Superior temporal gyrus (tissue), 1 donor: ENCODE measurements at regions not wholly inside any gene's neighbourhood (a gene's known extent, or its start where the extent isn't known, plus 50 kb on each side); places are given as distances from the start of the nearest gene placed in this dataset.
A peak's percentile ranks its signal among the peaks of the same experiment; 100 is the strongest.

Source experiments
- DNase-seq: peaks from one replicate; pipeline ENCODE4 v3.0.0-alpha.2; 2016; ENCODE audit errors: extremely low spot score

- DNase-seq: peak; percentile 78
Observed at GRCh38 chr16:51431517-51432241, 280.6 kb upstream of the SALL1 start.

GRCh38 chr16:51430716-51431369, 279.8 kb upstream of the SALL1 start:
- peak; percentile 52 for DNase-seq

- DNase-seq: no peak
Observed at GRCh38 chr16:51429041-51429440, 278.0 kb upstream of the SALL1 start.

GRCh38 chr16:51427085-51427484, 276.0 kb upstream of the SALL1 start:
- no peak for DNase-seq

GRCh38 chr16:51426276-51426675, 275.2 kb upstream of the SALL1 start:
- no peak for DNase-seq

GRCh38 chr16:51420247-51420646, 269.2 kb upstream of the SALL1 start:
- no peak for DNase-seq

GRCh38 chr16:51419768-51420167, 268.7 kb upstream of the SALL1 start:
- DNase-seq: no peak

GRCh38 chr16:51418258-51418657, 267.2 kb upstream of the SALL1 start:
- no peak for DNase-seq

GRCh38 chr16:51416926-51417325, 265.9 kb upstream of the SALL1 start:
- no peak for DNase-seq

GRCh38 chr16:51410125-51410524, 259.1 kb upstream of the SALL1 start:
- DNase-seq: no peak

GRCh38 chr16:51409001-51409675, 258.1 kb upstream of the SALL1 start:
- DNase-seq: no peak

- no peak for DNase-seq
Observed at GRCh38 chr16:51408357-51408756, 257.3 kb upstream of the SALL1 start.

GRCh38 chr16:51407921-51408320, 256.9 kb upstream of the SALL1 start:
- no peak for DNase-seq

- DNase-seq: no peak
Observed at GRCh38 chr16:51407199-51407598, 256.1 kb upstream of the SALL1 start.

GRCh38 chr16:51405361-51405760, 254.3 kb upstream of the SALL1 start:
- no peak for DNase-seq

- DNase-seq: no peak
Observed at GRCh38 chr16:51404386-51404785, 253.3 kb upstream of the SALL1 start.

GRCh38 chr16:51402785-51403184, 251.7 kb upstream of the SALL1 start:
- DNase-seq: no peak

GRCh38 chr16:51402298-51402697, 251.2 kb upstream of the SALL1 start:
- DNase-seq: no peak

- no peak for DNase-seq
Observed at GRCh38 chr16:51401673-51402072, 250.6 kb upstream of the SALL1 start.

GRCh38 chr16:51399908-51400670, 249.0 kb upstream of the SALL1 start:
- no peak for DNase-seq

- no peak for DNase-seq
Observed at GRCh38 chr16:51394421-51394820, 243.4 kb upstream of the SALL1 start.

GRCh38 chr16:51393381-51394005, 242.4 kb upstream of the SALL1 start:
- DNase-seq: no peak
